ENCODE measurements at regions not wholly inside any gene's neighbourhood (a gene's known extent, or its start where the extent isn't known, plus 50 kb on each side); places are given as distances from the start of the nearest gene placed in this dataset.

GRCh38 chr5:35438288-35438687 lies 179.4 kb upstream of the SPEF2 start:
- TF ChIP-seq, protein P1, sequence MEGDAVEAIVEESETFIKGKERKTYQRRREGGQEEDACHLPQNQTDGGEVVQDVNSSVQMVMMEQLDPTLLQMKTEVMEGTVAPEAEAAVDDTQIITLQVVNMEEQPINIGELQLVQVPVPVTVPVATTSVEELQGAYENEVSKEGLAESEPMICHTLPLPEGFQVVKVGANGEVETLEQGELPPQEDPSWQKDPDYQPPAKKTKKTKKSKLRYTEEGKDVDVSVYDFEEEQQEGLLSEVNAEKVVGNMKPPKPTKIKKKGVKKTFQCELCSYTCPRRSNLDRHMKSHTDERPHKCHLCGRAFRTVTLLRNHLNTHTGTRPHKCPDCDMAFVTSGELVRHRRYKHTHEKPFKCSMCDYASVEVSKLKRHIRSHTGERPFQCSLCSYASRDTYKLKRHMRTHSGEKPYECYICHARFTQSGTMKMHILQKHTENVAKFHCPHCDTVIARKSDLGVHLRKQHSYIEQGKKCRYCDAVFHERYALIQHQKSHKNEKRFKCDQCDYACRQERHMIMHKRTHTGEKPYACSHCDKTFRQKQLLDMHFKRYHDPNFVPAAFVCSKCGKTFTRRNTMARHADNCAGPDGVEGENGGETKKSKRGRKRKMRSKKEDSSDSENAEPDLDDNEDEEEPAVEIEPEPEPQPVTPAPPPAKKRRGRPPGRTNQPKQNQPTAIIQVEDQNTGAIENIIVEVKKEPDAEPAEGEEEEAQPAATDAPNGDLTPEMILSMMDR (IDR thresholded peaks at IDR 0.05): no peak
- ATAC-seq (ENCODE audit: low read depth) (no peak), DNase-seq (no peak)
- CTCF ChIA-PET: no interaction called here
- Mint-ChIP-seq H3K4me3 (no peak overlapping the region), H3K36me3 (ENCODE audit: low read depth) (no peaks in the 10 kb centered on the region), H3K27me3 (peaks cover 10% of the 10 kb centered on the region), H3K9me3 (no peaks in the 10 kb centered on the region), H3K4me1 (no peaks in the 10 kb centered on the region), H3K27ac (no peak overlapping the region)
- POLR2A ChIA-PET: no interaction called here
- intact Hi-C loops (cut with micrococcal nuclease): no loop called here

- TF ChIP-seq, protein P1 (IDR thresholded peaks at IDR 0.05): no peak
- H3K4me3 Mint-ChIP-seq: no peak overlapping the region
- no peak for ATAC-seq (ENCODE audit: low read depth)
- no peaks in the 10 kb centered on the region for H3K4me1 Mint-ChIP-seq
- no peak for DNase-seq
- ChIA-PET CTCF (interaction anchor here (1.0 to 1.4 kb wide), 4 partner anchors 181 to 346 kb away, joined by 3 to 4 read pairs (median 3); partner anchors contain the start of gene PRLR), POLR2A (no interaction called here)
- no peak overlapping the region for H3K27ac Mint-ChIP-seq
- H3K9me3 Mint-ChIP-seq: no peaks in the 10 kb centered on the region
- no peaks in the 10 kb centered on the region for H3K36me3 Mint-ChIP-seq (ENCODE audit: low read depth)
- peaks cover 10% of the 10 kb centered on the region for H3K27me3 Mint-ChIP-seq
- intact Hi-C loops (cut with micrococcal nuclease): loop anchor here (1.0 kb wide), 1 partner anchor 347 kb away; no protein-coding TSS in a partner anchor
Measured at GRCh38 chr5:35436400-35437057, 181.1 kb upstream of the SPEF2 start.

DNA sequence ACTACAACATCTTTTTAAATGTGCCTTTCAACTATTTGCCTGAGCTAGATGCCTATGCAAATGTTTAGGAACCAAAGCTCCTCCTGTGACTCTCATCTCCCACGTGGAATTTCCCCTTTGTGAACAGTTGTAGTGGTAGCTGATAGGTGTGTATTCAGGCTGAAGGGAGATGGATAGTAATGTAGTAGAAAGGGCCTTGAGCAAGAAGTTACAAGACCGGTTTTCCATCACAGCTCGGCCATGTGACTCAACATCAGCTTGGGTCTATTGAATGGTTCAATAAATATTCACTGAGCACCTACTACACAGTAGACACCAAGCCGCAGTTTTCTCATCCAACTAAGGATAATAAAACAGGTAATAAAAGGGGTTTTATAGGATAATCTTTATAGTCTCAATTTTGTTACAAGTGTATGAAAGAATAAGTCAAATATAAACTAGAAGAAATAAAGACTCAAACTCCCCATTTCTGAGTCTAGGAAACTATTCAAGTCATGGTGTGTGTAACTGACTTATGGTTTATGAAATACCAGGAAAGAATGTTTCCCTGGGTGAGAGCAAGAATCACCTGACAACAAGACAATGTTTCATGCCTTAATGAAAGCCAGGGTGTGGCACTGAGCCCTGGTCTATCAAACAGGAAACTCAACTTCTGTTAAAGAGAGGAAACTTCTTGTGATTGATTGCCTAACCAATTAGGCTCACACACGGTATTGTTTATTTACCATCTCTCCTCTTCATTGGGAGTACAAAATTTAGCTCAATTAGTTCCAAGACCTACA lies 187.1 kb upstream of the SPEF2 start:
- H3K4me3 Mint-ChIP-seq: no peak overlapping the region
- H3K36me3 Mint-ChIP-seq (ENCODE audit: low read depth): no peaks in the 10 kb centered on the region
- DNase-seq: no peak
- H3K4me1 Mint-ChIP-seq: no peaks in the 10 kb centered on the region
- CTCF ChIA-PET: no interaction called here
- POLR2A ChIA-PET: interaction anchor here (0.7 kb wide), 1 partner anchor 186 kb away, joined by 3 read pairs; no protein-coding TSS in a partner anchor
- H3K9me3 Mint-ChIP-seq: no peaks in the 10 kb centered on the region
- TF ChIP-seq, protein P1 (IDR thresholded peaks at IDR 0.05): no peak
- H3K27me3 Mint-ChIP-seq: peaks cover 2% of the 10 kb centered on the region
- intact Hi-C loops (cut with micrococcal nuclease): no loop called here
- no peak overlapping the region for H3K27ac Mint-ChIP-seq
- no peak for ATAC-seq (ENCODE audit: low read depth)

- TF ChIP-seq, protein P1 (IDR thresholded peaks at IDR 0.05): no peak
- no peak overlapping the region for H3K4me3 Mint-ChIP-seq
- DNase-seq (no peak), ATAC-seq (ENCODE audit: low read depth) (no peak)
- H3K27ac Mint-ChIP-seq: no peak overlapping the region
- intact Hi-C loops (cut with micrococcal nuclease): no loop called here
- H3K27me3 Mint-ChIP-seq: peaks cover 2% of the 10 kb centered on the region
- H3K9me3 Mint-ChIP-seq: no peaks in the 10 kb centered on the region
- CTCF ChIA-PET: no interaction called here
- no peaks in the 10 kb centered on the region for H3K4me1 Mint-ChIP-seq
- POLR2A ChIA-PET: no interaction called here
- H3K36me3 Mint-ChIP-seq (ENCODE audit: low read depth): no peaks in the 10 kb centered on the region
Measured at GRCh38 chr5:35420200-35420599, 189.9 kb upstream of the PRLR start.

DNA sequence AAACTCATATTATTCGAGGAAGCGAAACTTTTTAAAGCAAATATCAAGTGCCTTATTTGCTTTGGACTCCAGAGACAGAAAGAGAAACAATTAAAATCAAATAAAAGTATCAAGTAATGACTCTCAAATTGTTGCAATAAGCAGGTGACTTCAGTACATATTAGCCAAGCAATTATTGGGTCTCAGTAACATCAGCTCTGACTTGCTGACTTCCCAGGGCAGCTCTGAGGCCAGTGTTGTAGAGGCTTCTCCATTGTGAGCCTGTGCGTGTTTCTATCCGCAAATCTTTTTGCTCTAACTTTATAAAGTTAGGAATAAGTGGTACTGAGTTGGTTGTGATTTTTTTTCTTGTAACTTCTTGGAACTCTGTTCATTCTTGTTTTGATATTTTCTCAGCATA lies 186.8 kb upstream of the PRLR start:
- POLR2A ChIA-PET: no interaction called here
- CTCF ChIA-PET: no interaction called here
- DNase-seq (no peak), ATAC-seq (ENCODE audit: low read depth) (no peak)
- Mint-ChIP-seq H3K36me3 (ENCODE audit: low read depth) (no peaks in the 10 kb centered on the region), H3K27ac (no peak overlapping the region), H3K4me3 (no peak overlapping the region), H3K27me3 (no peaks in the 10 kb centered on the region), H3K9me3 (no peaks in the 10 kb centered on the region), H3K4me1 (no peaks in the 10 kb centered on the region)
- intact Hi-C loops (cut with micrococcal nuclease): no loop called here
- TF ChIP-seq, protein P1 (IDR thresholded peaks at IDR 0.05): no peak

Measured in activated B cell treated with CpG ODN at 0.5 μM for 24 hours (primary cell).